ENCODE measurements at regions not wholly inside any gene's neighbourhood (a gene's known extent, or its start where the extent isn't known, plus 50 kb on each side); places are given as distances from the start of the nearest gene placed in this dataset.

DNA sequence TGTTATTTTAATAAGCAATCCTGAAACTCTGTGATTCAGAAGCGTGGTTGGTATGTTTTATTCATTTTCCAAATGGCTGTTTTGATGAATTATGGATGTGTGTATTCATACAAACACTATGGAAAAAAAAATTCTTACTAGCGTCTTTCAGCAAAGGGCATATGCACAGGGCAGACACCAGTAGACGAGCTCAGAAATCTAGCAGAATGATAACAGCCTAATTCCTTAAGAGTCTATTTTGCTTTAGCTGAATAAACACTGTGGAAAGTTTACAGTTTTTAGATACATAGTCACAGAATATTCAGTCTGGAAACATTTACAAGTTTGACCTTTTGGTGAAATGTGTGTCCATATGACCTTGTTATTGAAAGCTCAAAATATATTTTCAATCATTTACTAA is 418.8 kb upstream of the LUZP2 start:
- TF ChIP-seq, protein P1, sequence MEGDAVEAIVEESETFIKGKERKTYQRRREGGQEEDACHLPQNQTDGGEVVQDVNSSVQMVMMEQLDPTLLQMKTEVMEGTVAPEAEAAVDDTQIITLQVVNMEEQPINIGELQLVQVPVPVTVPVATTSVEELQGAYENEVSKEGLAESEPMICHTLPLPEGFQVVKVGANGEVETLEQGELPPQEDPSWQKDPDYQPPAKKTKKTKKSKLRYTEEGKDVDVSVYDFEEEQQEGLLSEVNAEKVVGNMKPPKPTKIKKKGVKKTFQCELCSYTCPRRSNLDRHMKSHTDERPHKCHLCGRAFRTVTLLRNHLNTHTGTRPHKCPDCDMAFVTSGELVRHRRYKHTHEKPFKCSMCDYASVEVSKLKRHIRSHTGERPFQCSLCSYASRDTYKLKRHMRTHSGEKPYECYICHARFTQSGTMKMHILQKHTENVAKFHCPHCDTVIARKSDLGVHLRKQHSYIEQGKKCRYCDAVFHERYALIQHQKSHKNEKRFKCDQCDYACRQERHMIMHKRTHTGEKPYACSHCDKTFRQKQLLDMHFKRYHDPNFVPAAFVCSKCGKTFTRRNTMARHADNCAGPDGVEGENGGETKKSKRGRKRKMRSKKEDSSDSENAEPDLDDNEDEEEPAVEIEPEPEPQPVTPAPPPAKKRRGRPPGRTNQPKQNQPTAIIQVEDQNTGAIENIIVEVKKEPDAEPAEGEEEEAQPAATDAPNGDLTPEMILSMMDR (IDR thresholded peaks at IDR 0.05), result no peak
- no peak for TF ChIP-seq POLR2AphosphoS5 (IDR thresholded peaks at IDR 0.05)

Data from stomach (tissue), 4 donors.